ENCODE measurements at regions not wholly inside any gene's neighbourhood (a gene's known extent, or its start where the extent isn't known, plus 50 kb on each side); places are given as distances from the start of the nearest gene placed in this dataset.

DNA sequence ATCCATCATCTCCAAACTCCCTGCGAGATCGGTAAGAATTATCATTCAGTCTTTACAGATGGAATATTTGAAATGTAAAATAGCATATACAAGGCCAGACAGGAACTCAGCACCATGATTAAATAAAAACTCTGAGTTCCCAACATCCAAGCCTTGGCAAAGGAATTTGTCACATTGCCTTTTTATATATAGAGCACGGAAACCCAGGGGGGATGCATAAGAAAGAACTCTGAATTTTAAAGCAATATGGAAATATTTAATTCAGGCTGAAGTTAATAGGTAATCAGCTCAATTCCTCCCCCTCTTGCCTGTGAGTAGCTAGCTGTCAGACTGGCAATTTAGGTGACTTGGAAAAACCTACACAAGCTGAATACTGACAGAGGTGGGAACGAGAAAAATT lies 217.9 kb upstream of the KCNMB2 start:
- TF ChIP-seq, protein P1, sequence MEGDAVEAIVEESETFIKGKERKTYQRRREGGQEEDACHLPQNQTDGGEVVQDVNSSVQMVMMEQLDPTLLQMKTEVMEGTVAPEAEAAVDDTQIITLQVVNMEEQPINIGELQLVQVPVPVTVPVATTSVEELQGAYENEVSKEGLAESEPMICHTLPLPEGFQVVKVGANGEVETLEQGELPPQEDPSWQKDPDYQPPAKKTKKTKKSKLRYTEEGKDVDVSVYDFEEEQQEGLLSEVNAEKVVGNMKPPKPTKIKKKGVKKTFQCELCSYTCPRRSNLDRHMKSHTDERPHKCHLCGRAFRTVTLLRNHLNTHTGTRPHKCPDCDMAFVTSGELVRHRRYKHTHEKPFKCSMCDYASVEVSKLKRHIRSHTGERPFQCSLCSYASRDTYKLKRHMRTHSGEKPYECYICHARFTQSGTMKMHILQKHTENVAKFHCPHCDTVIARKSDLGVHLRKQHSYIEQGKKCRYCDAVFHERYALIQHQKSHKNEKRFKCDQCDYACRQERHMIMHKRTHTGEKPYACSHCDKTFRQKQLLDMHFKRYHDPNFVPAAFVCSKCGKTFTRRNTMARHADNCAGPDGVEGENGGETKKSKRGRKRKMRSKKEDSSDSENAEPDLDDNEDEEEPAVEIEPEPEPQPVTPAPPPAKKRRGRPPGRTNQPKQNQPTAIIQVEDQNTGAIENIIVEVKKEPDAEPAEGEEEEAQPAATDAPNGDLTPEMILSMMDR (IDR thresholded peaks at IDR 0.05) = no peak
- no peak for TF ChIP-seq POLR2A (IDR thresholded peaks at IDR 0.05)

All from testis (tissue), 2 donors.